ENCODE measurements at regions not wholly inside any gene's neighbourhood (a gene's known extent, or its start where the extent isn't known, plus 50 kb on each side); places are given as distances from the start of the nearest gene placed in this dataset.

- Histone ChIP-seq H3K4me1 (peaks cover 15% of the 10 kb centered on the region), H3K36me3 (no peaks in the 10 kb centered on the region), H3K9me3 (replicated peaks) (no peaks in the 10 kb centered on the region), H3K27me3 (no peaks in the 10 kb centered on the region), H3K27ac (no peak overlapping the region), H3K4me3 (no peak overlapping the region)
- DNase-seq: no peak
Measured at GRCh38 chr6:139581485-139581865, 207.0 kb upstream of the CITED2 start.

GRCh38 chr6:139580592-139581484 is 206.4 kb upstream of the CITED2 start:
- H3K9me3 ChIP-seq (replicated peaks): no peaks in the 10 kb centered on the region
- no peak overlapping the region for H3K4me3 ChIP-seq
- no peak overlapping the region for H3K27ac ChIP-seq
- H3K27me3 ChIP-seq: no peaks in the 10 kb centered on the region
- H3K36me3 ChIP-seq: no peaks in the 10 kb centered on the region
- H3K4me1 ChIP-seq: peaks cover 15% of the 10 kb centered on the region
- no peak for DNase-seq

- Histone ChIP-seq H3K4me3 (no peak overlapping the region), H3K9me3 (replicated peaks) (no peaks in the 10 kb centered on the region), H3K27me3 (no peaks in the 10 kb centered on the region), H3K27ac (peak overlapping the region; percentile 67), H3K36me3 (no peaks in the 10 kb centered on the region), H3K4me1 (peaks cover 15% of the 10 kb centered on the region)
- peak; percentile 19 to 26 for DNase-seq
Measured at GRCh38 chr6:139577763-139578604, 203.5 kb upstream of the CITED2 start.

- H3K36me3 ChIP-seq: no peaks in the 10 kb centered on the region
- no peak overlapping the region for H3K4me3 ChIP-seq
- DNase-seq: no peak
- H3K27ac ChIP-seq: peak overlapping the region; percentile 67
- no peaks in the 10 kb centered on the region for H3K9me3 ChIP-seq (replicated peaks)
- peaks cover 13% of the 10 kb centered on the region for H3K4me1 ChIP-seq
- no peaks in the 10 kb centered on the region for H3K27me3 ChIP-seq
Measured at GRCh38 chr6:139577124-139577762, 202.8 kb upstream of the CITED2 start.

GRCh38 chr6:139572001-139572400 is 197.6 kb upstream of the CITED2 start:
- H3K36me3 ChIP-seq: no peaks in the 10 kb centered on the region
- DNase-seq: no peak
- H3K4me1 ChIP-seq: peaks cover 13% of the 10 kb centered on the region
- H3K4me3 ChIP-seq: no peak overlapping the region
- no peak overlapping the region for H3K27ac ChIP-seq
- no peaks in the 10 kb centered on the region for H3K9me3 ChIP-seq (replicated peaks)
- no peaks in the 10 kb centered on the region for H3K27me3 ChIP-seq

GRCh38 chr6:139570166-139570565 is 195.7 kb upstream of the CITED2 start:
- no peaks in the 10 kb centered on the region for H3K9me3 ChIP-seq (replicated peaks)
- DNase-seq: no peak
- H3K27ac ChIP-seq: no peak overlapping the region
- no peaks in the 10 kb centered on the region for H3K27me3 ChIP-seq
- H3K4me1 ChIP-seq: peaks cover 13% of the 10 kb centered on the region
- H3K4me3 ChIP-seq: no peak overlapping the region
- H3K36me3 ChIP-seq: no peaks in the 10 kb centered on the region

- DNase-seq: no peak
Measured at GRCh38 chr6:139569566-139569965, 195.1 kb upstream of the CITED2 start.

GRCh38 chr6:139568956-139569538 is 194.6 kb upstream of the CITED2 start:
- no peak overlapping the region for H3K4me3 ChIP-seq
- H3K27ac ChIP-seq: peak overlapping the region; percentile 50
- H3K27me3 ChIP-seq: no peaks in the 10 kb centered on the region
- no peaks in the 10 kb centered on the region for H3K9me3 ChIP-seq (replicated peaks)
- no peaks in the 10 kb centered on the region for H3K36me3 ChIP-seq
- H3K4me1 ChIP-seq: peaks cover 13% of the 10 kb centered on the region
- DNase-seq: peak in 1 of 2 experiments; percentile 29

More at GRCh38 chr6:139569566-139569965, 195.1 kb upstream of the CITED2 start:
- Histone ChIP-seq H3K4me1 (peaks cover 13% of the 10 kb centered on the region), H3K27me3 (no peaks in the 10 kb centered on the region), H3K9me3 (replicated peaks) (no peaks in the 10 kb centered on the region), H3K36me3 (no peaks in the 10 kb centered on the region), H3K27ac (peak overlapping the region; percentile 50), H3K4me3 (no peak overlapping the region)

GRCh38 chr6:139568151-139568955 is 193.9 kb upstream of the CITED2 start:
- Histone ChIP-seq H3K4me1 (peaks cover 13% of the 10 kb centered on the region), H3K27me3 (no peaks in the 10 kb centered on the region), H3K27ac (peak overlapping the region; percentile 50), H3K36me3 (no peaks in the 10 kb centered on the region), H3K9me3 (replicated peaks) (no peaks in the 10 kb centered on the region), H3K4me3 (no peak overlapping the region)
- no peak for DNase-seq

- DNase-seq: no peak
- no peaks in the 10 kb centered on the region for H3K36me3 ChIP-seq
- H3K27ac ChIP-seq: no peak overlapping the region
- H3K27me3 ChIP-seq: no peaks in the 10 kb centered on the region
- no peak overlapping the region for H3K4me3 ChIP-seq
- H3K4me1 ChIP-seq: peaks cover 13% of the 10 kb centered on the region
- no peaks in the 10 kb centered on the region for H3K9me3 ChIP-seq (replicated peaks)
Measured at GRCh38 chr6:139567095-139567494, 192.6 kb upstream of the CITED2 start.

- peaks cover 4% of the 10 kb centered on the region; the same call in 1 of the 2 replicates for H3K9me3 ChIP-seq (replicated peaks)
- peaks cover 13% of the 10 kb centered on the region for H3K4me1 ChIP-seq
- H3K27me3 ChIP-seq: no peaks in the 10 kb centered on the region
- no peak overlapping the region for H3K4me3 ChIP-seq
- H3K36me3 ChIP-seq: no peaks in the 10 kb centered on the region
- H3K27ac ChIP-seq: no peak overlapping the region
- DNase-seq: no peak
Measured at GRCh38 chr6:139565591-139565990, 191.1 kb upstream of the CITED2 start.

- no peaks in the 10 kb centered on the region for H3K27me3 ChIP-seq
Measured at GRCh38 chr6:139557547-139557946, 183.1 kb upstream of the CITED2 start.

GRCh38 chr6:139556532-139556931 is 182.1 kb upstream of the CITED2 start:
- no peak overlapping the region for H3K27ac ChIP-seq
- no peak overlapping the region for H3K4me3 ChIP-seq
- no peaks in the 10 kb centered on the region for H3K4me1 ChIP-seq
- H3K27me3 ChIP-seq: no peaks in the 10 kb centered on the region
- DNase-seq: no peak
- peaks cover 5% of the 10 kb centered on the region; the same call in 1 of the 2 replicates for H3K9me3 ChIP-seq (replicated peaks)
- no peaks in the 10 kb centered on the region for H3K36me3 ChIP-seq

More at GRCh38 chr6:139557547-139557946, 183.1 kb upstream of the CITED2 start:
- no peaks in the 10 kb centered on the region for H3K4me1 ChIP-seq
- H3K36me3 ChIP-seq: no peaks in the 10 kb centered on the region
- no peak overlapping the region for H3K27ac ChIP-seq
- H3K9me3 ChIP-seq (replicated peaks): peaks cover 5% of the 10 kb centered on the region; the same call in 1 of the 2 replicates
- H3K4me3 ChIP-seq: no peak overlapping the region
- no peak for DNase-seq

- Histone ChIP-seq H3K27ac (no peak overlapping the region), H3K4me3 (no peak overlapping the region), H3K36me3 (no peaks in the 10 kb centered on the region), H3K9me3 (replicated peaks) (no peaks in the 10 kb centered on the region), H3K27me3 (no peaks in the 10 kb centered on the region), H3K4me1 (no peaks in the 10 kb centered on the region)
- DNase-seq: no peak
Measured at GRCh38 chr6:139553916-139554315, 179.5 kb upstream of the CITED2 start.

All from SJCRH30 (cell line).